Nephron progenitor cell (in vitro differentiated cells): ENCODE measurements at regions not wholly inside any gene's neighbourhood (a gene's known extent, or its start where the extent isn't known, plus 50 kb on each side); places are given as distances from the start of the nearest gene placed in this dataset.

Experiments used
- DNase-seq: peaks from one replicate; pipeline ENCODE4 v3.0.0; 2021
- H3K27ac Mint-ChIP-seq: 2 replicates; pipeline ENCODE4 v1.8.0; 2021; ENCODE audit warnings: mild to moderate bottlenecking, moderate library complexity, mixed read lengths
- H3K27me3 Mint-ChIP-seq: 2 replicates; pipeline ENCODE4 v1.8.0; 2021; ENCODE audit warnings: mild to moderate bottlenecking, low read depth, mixed read lengths; ENCODE audit not compliant: poor library complexity
- H3K36me3 Mint-ChIP-seq: 2 replicates; pipeline ENCODE4 v1.8.0; 2021; ENCODE audit warnings: low read depth, mixed read lengths
- H3K4me1 Mint-ChIP-seq: 2 replicates; pipeline ENCODE4 v1.8.0; 2021; ENCODE audit warnings: mixed read lengths
- H3K4me3 Mint-ChIP-seq: 2 replicates; pipeline ENCODE4 v1.8.0; 2021; ENCODE audit warnings: mild to moderate bottlenecking, moderate library complexity, mixed read lengths
- H3K9me3 Mint-ChIP-seq: 2 replicates; pipeline ENCODE4 v1.8.0; 2021; ENCODE audit warnings: mild to moderate bottlenecking, moderate library complexity, mixed read lengths
- CTCF ChIP-seq: fragments of 200-600 bp; sonication (generic); IDR thresholded peaks from 2 replicates; pipeline ENCODE4 v1.5.0; 2021; ENCODE audit warnings: antibody characterized with exemption

GRCh38 chr14:24744641-24745040 lies 110.7 kb upstream of the GZMB start:
- no peak for DNase-seq
- Mint-ChIP-seq H3K9me3 (peaks cover 19% of the 10 kb centered on the region), H3K36me3 (no peaks in the 10 kb centered on the region), H3K4me1 (no peaks in the 10 kb centered on the region), H3K27ac (no peak overlapping the region), H3K4me3 (no peak overlapping the region), H3K27me3 (no peaks in the 10 kb centered on the region)
- TF ChIP-seq CTCF, result no peak

DNA sequence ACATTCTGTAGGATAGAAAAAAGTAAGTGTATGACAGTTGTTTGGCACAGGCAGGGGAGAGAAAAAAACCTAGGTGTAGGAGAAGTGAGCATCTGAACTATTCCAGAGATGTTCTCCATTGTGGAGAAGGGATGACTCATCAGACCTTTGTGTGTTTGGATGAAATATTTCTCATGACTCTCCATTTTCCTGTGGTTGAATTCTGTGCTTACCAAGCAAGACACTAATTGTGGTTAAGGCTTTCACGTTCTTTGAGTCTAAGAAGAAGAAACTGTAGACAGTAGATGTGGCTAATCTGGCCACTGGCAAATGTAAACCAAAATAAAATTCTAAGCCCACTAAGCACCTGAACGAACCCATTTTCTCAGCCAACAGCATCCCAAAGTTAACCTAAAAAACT lies 107.9 kb upstream of the GZMB start:
- H3K4me3 Mint-ChIP-seq, result no peak overlapping the region
- no peaks in the 10 kb centered on the region for H3K36me3 Mint-ChIP-seq
- peaks cover 2% of the 10 kb centered on the region for H3K9me3 Mint-ChIP-seq
- H3K4me1 Mint-ChIP-seq, result no peaks in the 10 kb centered on the region
- H3K27me3 Mint-ChIP-seq, result no peaks in the 10 kb centered on the region
- no peak for DNase-seq
- no peak overlapping the region for H3K27ac Mint-ChIP-seq
- no peak for TF ChIP-seq CTCF

- TF ChIP-seq CTCF, result no peak
- DNase-seq, result no peak
- no peaks in the 10 kb centered on the region for H3K9me3 Mint-ChIP-seq
- H3K27ac Mint-ChIP-seq, result no peak overlapping the region
- no peaks in the 10 kb centered on the region for H3K27me3 Mint-ChIP-seq
- no peak overlapping the region for H3K4me3 Mint-ChIP-seq
- no peaks in the 10 kb centered on the region for H3K36me3 Mint-ChIP-seq
- no peaks in the 10 kb centered on the region for H3K4me1 Mint-ChIP-seq
Measured at GRCh38 chr14:24735984-24736630, 102.1 kb upstream of the GZMB start.

- Mint-ChIP-seq H3K27ac (no peak overlapping the region), H3K4me3 (no peak overlapping the region), H3K9me3 (no peaks in the 10 kb centered on the region), H3K36me3 (no peaks in the 10 kb centered on the region), H3K27me3 (no peaks in the 10 kb centered on the region), H3K4me1 (no peaks in the 10 kb centered on the region)
- peak; percentile 54 for DNase-seq
- TF ChIP-seq CTCF, result peak; percentile 85
Measured at GRCh38 chr14:24734917-24735500, 101.0 kb upstream of the GZMB start.

DNA sequence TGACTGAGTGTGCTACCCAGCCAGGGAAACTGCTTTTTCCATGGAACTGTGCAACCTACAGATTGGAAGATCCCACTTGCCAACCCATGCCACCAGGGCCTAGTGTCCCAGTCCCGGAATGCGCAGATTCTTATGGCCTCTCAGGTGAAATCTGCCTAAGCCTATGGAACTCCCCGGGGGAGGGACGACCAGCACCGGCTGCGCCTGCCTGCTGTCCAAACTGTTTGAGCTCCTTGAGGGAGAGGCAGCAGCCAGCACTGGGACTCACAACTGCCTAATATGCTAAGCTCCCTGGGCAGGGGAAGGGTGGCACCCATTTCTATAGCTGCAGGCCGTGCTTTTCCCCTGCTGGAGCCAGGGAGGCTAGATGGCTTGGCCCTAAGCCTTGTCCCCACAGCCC lies 92.5 kb upstream of the GZMB start:
- no peaks in the 10 kb centered on the region for H3K36me3 Mint-ChIP-seq
- H3K4me1 Mint-ChIP-seq, result no peaks in the 10 kb centered on the region
- H3K27me3 Mint-ChIP-seq, result peaks cover 9% of the 10 kb centered on the region
- no peak overlapping the region for H3K27ac Mint-ChIP-seq
- DNase-seq, result no peak
- TF ChIP-seq CTCF, result no peak
- H3K4me3 Mint-ChIP-seq, result no peak overlapping the region
- peaks cover 19% of the 10 kb centered on the region for H3K9me3 Mint-ChIP-seq

- Mint-ChIP-seq H3K4me1 (no peaks in the 10 kb centered on the region), H3K36me3 (no peaks in the 10 kb centered on the region), H3K27me3 (peaks cover 9% of the 10 kb centered on the region), H3K9me3 (peaks cover 19% of the 10 kb centered on the region), H3K4me3 (no peak overlapping the region), H3K27ac (no peak overlapping the region)
- no peak for DNase-seq
- TF ChIP-seq CTCF, result no peak
Measured at GRCh38 chr14:24725311-24725710, 91.3 kb upstream of the GZMB start.
